ENCODE measurements at regions not wholly inside any gene's neighbourhood (a gene's known extent, or its start where the extent isn't known, plus 50 kb on each side); places are given as distances from the start of the nearest gene placed in this dataset.

DNA sequence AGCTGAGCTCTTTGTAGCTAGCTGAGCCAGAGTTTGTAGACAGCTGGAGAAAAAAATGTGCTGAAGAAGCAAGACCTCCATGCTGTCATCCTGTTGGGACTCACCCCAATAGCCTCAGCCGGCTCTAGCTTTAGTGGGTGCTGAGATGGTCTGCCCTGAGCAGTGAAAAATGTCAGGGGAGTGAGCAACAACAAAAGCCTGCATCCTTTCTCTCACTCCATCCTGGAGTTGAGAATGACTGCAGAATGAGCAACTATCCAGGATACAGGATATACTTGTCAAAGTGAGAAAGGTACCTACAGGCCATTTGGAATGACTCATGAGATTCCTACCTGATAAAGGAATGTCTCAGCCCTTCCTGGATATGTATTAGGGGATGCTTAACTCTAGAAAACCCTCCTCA is 146.1 kb upstream of the DLX2 start:
- POLR2A ChIA-PET: interaction anchor here (0.6 to 1.5 kb wide), 5 partner anchors 17 to 213 kb away, joined by 3 to 4 read pairs (median 3); no protein-coding TSS in a partner anchor
- H3K9me2 ChIP-seq (ENCODE audit: insufficient read depth): no peaks in the 10 kb centered on the region
- H3K9ac ChIP-seq (ENCODE audit: low read length): peak overlapping the region; percentile 42
- no peaks in the 10 kb centered on the region for H3K9me3 ChIP-seq (ENCODE audit: control insufficient read depth in 1 of 2, insufficient read depth in 1 of 2, low read depth in 1 of 2, low read length in 2 of 2)
- H3K36me3 ChIP-seq (ENCODE audit: control insufficient read depth in 1 of 2, insufficient read depth in 2 of 2, low read length in 2 of 2): no peaks in the 10 kb centered on the region
- intact Hi-C loops (cut with micrococcal nuclease): no loop called here
- H2AFZ ChIP-seq (ENCODE audit: low read depth, low read length, poor library complexity, severe bottlenecking): peak overlapping the region; percentile 42
- DNase-seq (ENCODE audit: low read depth, low spot score): no peak
- CTCF ChIA-PET: interaction anchor here (1.4 to 3.5 kb wide), 3 partner anchors 76 to 213 kb away, joined by 4 to 22 read pairs (median 5); no protein-coding TSS in a partner anchor
- BruUV-seq (replicated peaks): no TSS peak
- no peaks in the 10 kb centered on the region for H3K79me2 ChIP-seq (ENCODE audit: insufficient read depth, low read length)
- peak overlapping the region in 1 of 2 experiments; percentile 12; a peak in 1 of 4 replicates for H3K4me3 ChIP-seq (replicated peaks in 1 of 2; ENCODE audit: low read depth in 1 of 2, low read length in 2 of 2)
- H3K27ac ChIP-seq (ENCODE audit: low read depth, low read length): peak overlapping the region; percentile 76
- H4K20me1 ChIP-seq (ENCODE audit: insufficient read depth): no peaks in the 10 kb centered on the region
- no peaks in the 10 kb centered on the region for H3K27me3 ChIP-seq (ENCODE audit: insufficient read depth, low read length)
- RAD21 ChIA-PET (ENCODE audit: low non-redundant PET in 1 of 2, low total read pairs in 2 of 2, uncharacterized antibody in 2 of 2, unreplicated experiment in 2 of 2): no interaction called here
- TF ChIP-seq, protein P1, sequence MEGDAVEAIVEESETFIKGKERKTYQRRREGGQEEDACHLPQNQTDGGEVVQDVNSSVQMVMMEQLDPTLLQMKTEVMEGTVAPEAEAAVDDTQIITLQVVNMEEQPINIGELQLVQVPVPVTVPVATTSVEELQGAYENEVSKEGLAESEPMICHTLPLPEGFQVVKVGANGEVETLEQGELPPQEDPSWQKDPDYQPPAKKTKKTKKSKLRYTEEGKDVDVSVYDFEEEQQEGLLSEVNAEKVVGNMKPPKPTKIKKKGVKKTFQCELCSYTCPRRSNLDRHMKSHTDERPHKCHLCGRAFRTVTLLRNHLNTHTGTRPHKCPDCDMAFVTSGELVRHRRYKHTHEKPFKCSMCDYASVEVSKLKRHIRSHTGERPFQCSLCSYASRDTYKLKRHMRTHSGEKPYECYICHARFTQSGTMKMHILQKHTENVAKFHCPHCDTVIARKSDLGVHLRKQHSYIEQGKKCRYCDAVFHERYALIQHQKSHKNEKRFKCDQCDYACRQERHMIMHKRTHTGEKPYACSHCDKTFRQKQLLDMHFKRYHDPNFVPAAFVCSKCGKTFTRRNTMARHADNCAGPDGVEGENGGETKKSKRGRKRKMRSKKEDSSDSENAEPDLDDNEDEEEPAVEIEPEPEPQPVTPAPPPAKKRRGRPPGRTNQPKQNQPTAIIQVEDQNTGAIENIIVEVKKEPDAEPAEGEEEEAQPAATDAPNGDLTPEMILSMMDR (IDR thresholded peaks at IDR 0.05 in 2 of 3, conservative IDR thresholded peaks at IDR 0.05 in 1 of 3; ENCODE audit: borderline replicate concordance in 1 of 3, insufficient read depth in 1 of 3, low read depth in 2 of 3, low read length in 2 of 3): no peak
- peak; percentile 63 for TF ChIP-seq YY1 (IDR thresholded peaks at IDR 0.05; ENCODE audit: extremely low read depth, insufficient replicate concordance, low read depth, low read length)
- peak; percentile 34; the same call in 1 of the 2 replicates for TF ChIP-seq POLR2AphosphoS5 (IDR thresholded peaks at IDR 0.05; ENCODE audit: low read depth, low read length)
- TF ChIP-seq, protein P2, sequence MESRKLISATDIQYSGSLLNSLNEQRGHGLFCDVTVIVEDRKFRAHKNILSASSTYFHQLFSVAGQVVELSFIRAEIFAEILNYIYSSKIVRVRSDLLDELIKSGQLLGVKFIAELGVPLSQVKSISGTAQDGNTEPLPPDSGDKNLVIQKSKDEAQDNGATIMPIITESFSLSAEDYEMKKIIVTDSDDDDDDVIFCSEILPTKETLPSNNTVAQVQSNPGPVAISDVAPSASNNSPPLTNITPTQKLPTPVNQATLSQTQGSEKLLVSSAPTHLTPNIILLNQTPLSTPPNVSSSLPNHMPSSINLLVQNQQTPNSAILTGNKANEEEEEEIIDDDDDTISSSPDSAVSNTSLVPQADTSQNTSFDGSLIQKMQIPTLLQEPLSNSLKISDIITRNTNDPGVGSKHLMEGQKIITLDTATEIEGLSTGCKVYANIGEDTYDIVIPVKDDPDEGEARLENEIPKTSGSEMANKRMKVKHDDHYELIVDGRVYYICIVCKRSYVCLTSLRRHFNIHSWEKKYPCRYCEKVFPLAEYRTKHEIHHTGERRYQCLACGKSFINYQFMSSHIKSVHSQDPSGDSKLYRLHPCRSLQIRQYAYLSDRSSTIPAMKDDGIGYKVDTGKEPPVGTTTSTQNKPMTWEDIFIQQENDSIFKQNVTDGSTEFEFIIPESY (IDR thresholded peaks at IDR 0.05; ENCODE audit: extremely low read depth, insufficient replicate concordance, low read length): no peak
- peak; percentile 24 for ATAC-seq
- H3K4me2 ChIP-seq (ENCODE audit: low read length): peak overlapping the region; percentile 73
- H3K4me1 ChIP-seq (ENCODE audit: control insufficient read depth in 1 of 2, insufficient read depth in 2 of 2, low read length in 2 of 2): peaks cover 66 to 97% of the 10 kb centered on the region in 2 experiments

All from HCT116 (cell line).